H1 (cell line): ENCODE measurements at regions not wholly inside any gene's neighbourhood (a gene's known extent, or its start where the extent isn't known, plus 50 kb on each side); places are given as distances from the start of the nearest gene placed in this dataset.

ENCODE experiments used
- CTCF ChIA-PET: fragments of 300-600 bp; sonication (Branson Sonifier 250); formaldehyde crosslinking; loops from one replicate; lab custom pipeline; 2021; ENCODE audit not compliant: partially characterized antibody; lab: Charles Lee
- POLR2A ChIA-PET: fragments of 300-600 bp; sonication (Branson Sonifier 250); formaldehyde crosslinking; loops from one replicate; lab custom pipeline; 2021; ENCODE audit warnings: inconsistent platforms; ENCODE audit not compliant: partially characterized antibody; lab: Charles Lee
- DNase-seq, 2 experiments: peaks; one replicate each; pipeline versions ENCODE4 v3.0.0 to v3.0.0-alpha.2; 2010 to 2022; ENCODE audit warnings: low spot score in 2 of 2, low read depth in 1 of 2, mixed read lengths in 1 of 2
- FAIRE-seq: peaks from 2 replicates; lab custom pipeline; 2011; peaks lifted over from hg19 to GRCh38; lab: Jason Lieb, UNC
- H2AFZ ChIP-seq: 2 replicates; pipeline ENCODE4 v1.8.1; 2012; ENCODE audit warnings: low read length, inconsistent platforms
- H2AK5ac ChIP-seq: 2 replicates; pipeline ENCODE4 v1.6.1; 2013; ENCODE audit warnings: low read depth, low read length
- H2BK120ac ChIP-seq: replicated peaks from 2 replicates; pipeline ENCODE3; 2013; ENCODE audit warnings: low read depth, low read length, inconsistent platforms
- H2BK12ac ChIP-seq: 2 replicates; pipeline ENCODE4 v1.6.1; 2013; ENCODE audit warnings: low read depth, low read length
- H2BK15ac ChIP-seq: 2 replicates; pipeline ENCODE4 v1.6.1; 2013; ENCODE audit warnings: low read length
- H2BK20ac ChIP-seq: 2 replicates; pipeline ENCODE4 v1.6.1; 2013; ENCODE audit warnings: low read length
- H2BK5ac ChIP-seq: 2 replicates; pipeline ENCODE4 v1.6.1; 2013; ENCODE audit warnings: low read depth, low read length
- H3K14ac ChIP-seq: 2 replicates; pipeline ENCODE4 v1.6.1; 2013; ENCODE audit warnings: inconsistent platforms; ENCODE audit not compliant: insufficient read length
- H3K18ac ChIP-seq: 2 replicates; pipeline ENCODE4 v1.6.1; 2013; ENCODE audit warnings: low read length; ENCODE audit errors: extremely low read depth
- H3K23ac ChIP-seq: 2 replicates; pipeline ENCODE4 v1.6.1; 2013; ENCODE audit warnings: inconsistent platforms; ENCODE audit not compliant: insufficient read length
- H3K23me2 ChIP-seq: 2 replicates; pipeline ENCODE4 v1.6.1; 2013; ENCODE audit warnings: low read depth, low read length
- H3K27ac ChIP-seq: 2 replicates; pipeline ENCODE4 v1.6.1; 2011; ENCODE audit warnings: low read depth, low read length, inconsistent platforms
- H3K27me3 ChIP-seq, 4 experiments: replicated peaks in 1 of 4; 1 replicate in 1 of 4; 2 replicates in 3 of 4; pipeline versions ENCODE4 v1.6.1 to v1.8.1; 2011 to 2013; ENCODE audit warnings: low read length in 3 of 4, mild to moderate bottlenecking in 3 of 4, inconsistent platforms in 2 of 4, mixed read lengths in 2 of 4, moderate library complexity in 1 of 4; ENCODE audit not compliant: control insufficient read depth in 3 of 4, insufficient read depth in 3 of 4; ENCODE audit errors: extremely low read depth in 1 of 4
- H3K36me3 ChIP-seq, 4 experiments: 2 replicates each; pipeline versions ENCODE4 v1.6.1 to v1.8.1; 2011 to 2013; ENCODE audit warnings: mild to moderate bottlenecking in 4 of 4, low read length in 3 of 4, moderate library complexity in 2 of 4, control low read depth in 1 of 4, inconsistent platforms in 1 of 4; ENCODE audit not compliant: insufficient read depth in 4 of 4, control insufficient read depth in 2 of 4
- H3K4ac ChIP-seq: replicated peaks from 2 replicates; pipeline ENCODE3; 2013; ENCODE audit warnings: low read length, low read depth, mixed read lengths, inconsistent platforms; ENCODE audit not compliant: insufficient read length
- H3K4me1 ChIP-seq, 4 experiments: replicated peaks in 1 of 4; 1 replicate in 1 of 4; 2 replicates in 3 of 4; pipeline versions ENCODE4 v1.6.1 to v1.8.1; 2011 to 2013; ENCODE audit warnings: low read length in 3 of 4, inconsistent platforms in 2 of 4, mixed read lengths in 1 of 4; ENCODE audit not compliant: insufficient read depth in 4 of 4, control insufficient read depth in 3 of 4
- H3K4me2 ChIP-seq, 2 experiments: 2 replicates each; pipeline versions ENCODE4 v1.6.1 to v1.8.1; 2011 to 2013; ENCODE audit warnings: low read depth in 2 of 2, low read length in 2 of 2, control low read depth in 1 of 2, inconsistent platforms in 1 of 2, mild to moderate bottlenecking in 1 of 2; ENCODE audit not compliant: insufficient read depth in 1 of 2
- H3K4me3 ChIP-seq, 4 experiments: fragments of 200-600, 300-600 bp in 1 of 4; sonication (generic), shearing (Covaris generic), sonication (Bioruptor Twin) in 1 of 4; 2 replicates each; pipeline versions ENCODE4 v1.5.1 to v1.8.1; 2011 to 2016; ENCODE audit warnings: low read length in 4 of 4, low read depth in 3 of 4, control low read depth in 2 of 4, inconsistent platforms in 2 of 4, mild to moderate bottlenecking in 2 of 4, mixed read lengths in 1 of 4, moderate library complexity in 1 of 4; ENCODE audit not compliant: insufficient read depth in 2 of 4; ENCODE audit errors: extremely low read depth in 1 of 4
- H3K56ac ChIP-seq: replicated peaks from 2 replicates; pipeline ENCODE3; 2013; ENCODE audit warnings: low read depth, mild to moderate bottlenecking, mixed read lengths, low read length, inconsistent platforms; ENCODE audit not compliant: insufficient read length
- H3K79me1 ChIP-seq: 2 replicates; pipeline ENCODE4 v1.6.1; 2013; ENCODE audit warnings: low read depth, low read length, control low read depth
- H3K79me2 ChIP-seq, 2 experiments: 2 replicates each; pipeline versions ENCODE4 v1.6.1 to v1.8.1; 2012 to 2013; ENCODE audit warnings: low read length in 2 of 2, mild to moderate bottlenecking in 2 of 2, inconsistent platforms in 1 of 2; ENCODE audit not compliant: insufficient read depth in 2 of 2, control insufficient read depth in 1 of 2
- H3K9ac ChIP-seq, 4 experiments: replicated peaks in 1 of 4; 1 replicate in 1 of 4; 2 replicates in 3 of 4; pipeline versions ENCODE4 v1.6.1 to v1.8.1; 2011 to 2013; ENCODE audit warnings: low read depth in 3 of 4, low read length in 3 of 4, control low read depth in 2 of 4, mild to moderate bottlenecking in 2 of 4, moderate library complexity in 2 of 4, inconsistent platforms in 1 of 4; ENCODE audit errors: extremely low read depth in 1 of 4
- H3K9me3 ChIP-seq, 2 experiments: 2 replicates each; pipeline versions ENCODE4 v1.6.1 to v1.8.1; 2012 to 2013; ENCODE audit warnings: mild to moderate bottlenecking in 2 of 2, moderate library complexity in 2 of 2, control low read depth in 1 of 2, inconsistent platforms in 1 of 2, low read depth in 1 of 2, low read length in 1 of 2, mixed read lengths in 1 of 2; ENCODE audit not compliant: insufficient read depth in 2 of 2
- H4K20me1 ChIP-seq, 2 experiments: replicated peaks in 1 of 2; 2 replicates each; pipeline versions ENCODE3 to v1.8.1; 2011 to 2013; ENCODE audit warnings: inconsistent platforms in 2 of 2, low read length in 2 of 2, mild to moderate bottlenecking in 1 of 2; ENCODE audit not compliant: insufficient read depth in 2 of 2, control insufficient read depth in 1 of 2
- H4K5ac ChIP-seq: 2 replicates; pipeline ENCODE4 v1.6.1; 2013; ENCODE audit warnings: low read length, low read depth, mixed read lengths, inconsistent platforms; ENCODE audit not compliant: insufficient read length
- H4K8ac ChIP-seq: 2 replicates; pipeline ENCODE4 v1.8.0; 2013; ENCODE audit warnings: mild to moderate bottlenecking, moderate library complexity, low read length, inconsistent platforms; ENCODE audit not compliant: insufficient read depth; ENCODE audit errors: extremely low read depth
- H4K91ac ChIP-seq: replicated peaks from 2 replicates; pipeline ENCODE3; 2013; ENCODE audit warnings: low read length, mixed read lengths, inconsistent platforms; ENCODE audit not compliant: insufficient read length
- CHD1 ChIP-seq: IDR thresholded peaks from 2 replicates; pipeline ENCODE4 v1.6.1; 2012; ENCODE audit warnings: low read depth, low read length, improper control_type of control experiment
- CTCF ChIP-seq, 3 experiments: IDR thresholded peaks; 1 replicate in 2 of 3; 2 replicates in 1 of 3; pipeline versions ENCODE4 v1.5.1 to v1.6.1; 2011; ENCODE audit warnings: low read length in 3 of 3, mild to moderate bottlenecking in 3 of 3, inconsistent platforms in 2 of 3, low read depth in 1 of 3, moderate library complexity in 1 of 3; ENCODE audit not compliant: insufficient read depth in 1 of 3; ENCODE audit errors: control extremely low read depth in 1 of 3
- E2F6 ChIP-seq: IDR thresholded peaks from 2 replicates; pipeline ENCODE4 v1.6.1; 2012; ENCODE audit warnings: inconsistent platforms
- HDAC2 ChIP-seq, 2 experiments: fragments of 300-600 bp in 1 of 2; sonication (generic) in 1 of 2; IDR thresholded peaks; 2 replicates each; pipeline ENCODE4 v1.6.1; 2011 to 2012; ENCODE audit warnings: low read depth in 2 of 2, low read length in 2 of 2, mild to moderate bottlenecking in 2 of 2, moderate library complexity in 2 of 2, borderline replicate concordance in 1 of 2, inconsistent platforms in 1 of 2
- HDAC6 ChIP-seq: IDR thresholded peaks from one replicate; pipeline ENCODE4 v1.7.1; 2012; ENCODE audit warnings: low read depth, mild to moderate bottlenecking, inconsistent platforms, low read length, moderate library complexity
- KDM5A ChIP-seq: fragments of 200-600 bp; IDR thresholded peaks from 2 replicates; pipeline ENCODE4 v1.7.1; 2012; ENCODE audit warnings: mild to moderate bottlenecking, low read length, inconsistent platforms, mixed read lengths
- NANOG ChIP-seq: IDR thresholded peaks from 2 replicates; pipeline ENCODE4 v1.6.1; 2011; ENCODE audit warnings: low read length, low read depth, mild to moderate bottlenecking, inconsistent platforms; ENCODE audit not compliant: insufficient read depth, poor library complexity, severe bottlenecking
- POLR2AphosphoS5 ChIP-seq: IDR thresholded peaks from 2 replicates; pipeline ENCODE4 v1.6.1; 2011; ENCODE audit warnings: low read depth, low read length
- RAD21 ChIP-seq, 2 experiments: IDR thresholded peaks in 1 of 2; conservative IDR thresholded peaks in 1 of 2; 2 replicates each; pipeline ENCODE4 v1.6.1; 2011; ENCODE audit warnings: low read depth in 2 of 2, low read length in 2 of 2, improper control_type of control experiment in 1 of 2, inconsistent platforms in 1 of 2, mild to moderate bottlenecking in 1 of 2, moderate library complexity in 1 of 2
- RBBP5 ChIP-seq: IDR thresholded peaks from 2 replicates; pipeline ENCODE4 v1.7.1; 2012; ENCODE audit warnings: low read depth, mild to moderate bottlenecking, inconsistent platforms, low read length, moderate library complexity, borderline replicate concordance
- YY1 ChIP-seq: IDR thresholded peaks from 2 replicates; pipeline ENCODE4 v1.6.1; 2011; ENCODE audit warnings: low read depth, mild to moderate bottlenecking, low read length
- WGBS, 2 experiments: shearing (Covaris generic) in 1 of 2; methylation state at CpG; one replicate each; pipeline versions ENCODE4 v1.1.6 to v1.1.7; 2013 to 2015; ENCODE audit warnings: low lambda C conversion rate in 2 of 2, mixed read lengths in 2 of 2, inconsistent platforms in 1 of 2, low coverage in 1 of 2, missing lambda C conversion rate in 1 of 2; ENCODE audit not compliant: insufficient replicate concordance in 2 of 2, insufficient coverage in 1 of 2, insufficient read length in 1 of 2; ENCODE audit errors: extremely low coverage in 1 of 2, missing lambda C conversion rate in 1 of 2; 5-methylcytosine and 5-hydroxymethylcytosine counted together

DNA sequence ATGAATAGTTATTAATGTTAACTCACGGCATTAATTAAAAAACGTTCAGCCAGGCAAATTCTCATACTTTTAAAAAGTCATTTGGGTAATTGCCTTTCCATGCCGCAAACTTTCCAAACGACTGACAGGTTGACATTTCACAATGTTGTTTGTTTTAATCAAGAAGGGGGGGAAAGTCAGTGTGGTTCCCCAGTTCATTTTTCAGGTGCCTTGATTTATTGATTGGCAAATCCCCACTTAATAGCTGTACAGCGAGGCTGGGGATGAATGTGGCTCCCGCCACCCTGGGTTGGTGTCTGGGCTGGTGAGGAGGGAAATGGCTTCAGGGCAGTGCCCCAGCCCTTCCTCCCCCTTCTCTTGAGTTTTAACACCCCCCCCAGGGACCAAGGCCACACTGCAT is 318.0 kb downstream of the SOX9 start:
- no peak overlapping the region for H2AK5ac ChIP-seq
- H2BK15ac ChIP-seq: no peak overlapping the region
- H3K27me3 ChIP-seq: no peaks in the 10 kb centered on the region; a peak in 1 of 7 replicates
- H2BK120ac ChIP-seq: no peak overlapping the region
- no peak overlapping the region for H4K5ac ChIP-seq
- no peak overlapping the region for H4K8ac ChIP-seq
- H3K18ac ChIP-seq: no peak overlapping the region
- no peaks in the 10 kb centered on the region for H3K36me3 ChIP-seq
- H3K9me3 ChIP-seq: no peaks in the 10 kb centered on the region; a peak in 1 of 4 replicates
- no peak overlapping the region for H2AFZ ChIP-seq
- no peaks in the 10 kb centered on the region for H4K20me1 ChIP-seq
- no peaks in the 10 kb centered on the region for H3K79me1 ChIP-seq
- FAIRE-seq (no peak), DNase-seq (no peak)
- no peak overlapping the region for H2BK20ac ChIP-seq
- no peaks in the 10 kb centered on the region for H3K23me2 ChIP-seq
- 88% methylated on average over 6 of the region's 6 CpGs; no CpG with 5 or more reads in 1 of the 2 experiments for WGBS, 2 experiments
- ChIA-PET POLR2A (no interaction called here), CTCF (no interaction called here)
- no peaks in the 10 kb centered on the region for H3K79me2 ChIP-seq
- H3K4me1 ChIP-seq: no peaks in the 10 kb centered on the region
- no peak overlapping the region for H2BK5ac ChIP-seq
- H3K9ac ChIP-seq: no peak overlapping the region
- no peak overlapping the region for H3K14ac ChIP-seq
- no peak overlapping the region for H3K4me3 ChIP-seq
- H3K56ac ChIP-seq: no peak overlapping the region
- no peak overlapping the region for H3K23ac ChIP-seq
- no peak overlapping the region for H3K4ac ChIP-seq
- H4K91ac ChIP-seq: no peak overlapping the region
- H3K4me2 ChIP-seq: no peak overlapping the region
- no peak overlapping the region for H3K27ac ChIP-seq
- no peak overlapping the region for H2BK12ac ChIP-seq
- TF ChIP-seq POLR2AphosphoS5 (no peak), HDAC6 (no peak), E2F6 (no peak), CTCF (IDR thresholded peaks at IDR 0.05; ENCODE audit: control extremely low read depth in 1 of 3, insufficient read depth in 1 of 3, low read depth in 1 of 3, low read length in 3 of 3) (no peak), YY1 (no peak), HDAC2 (IDR thresholded peaks at IDR 0.05; ENCODE audit: borderline replicate concordance in 1 of 2, low read depth in 2 of 2, low read length in 2 of 2) (no peak), KDM5A (no peak), NANOG (no peak), RAD21 (IDR thresholded peaks at IDR 0.05 in 1 of 2, conservative IDR thresholded peaks at IDR 0.05 in 1 of 2; ENCODE audit: low read depth in 2 of 2, low read length in 2 of 2) (no peak), RBBP5 (no peak), CHD1 (no peak)
